Colonic mucosa (tissue), 4 donors: ENCODE measurements at regions not wholly inside any gene's neighbourhood (a gene's known extent, or its start where the extent isn't known, plus 50 kb on each side); places are given as distances from the start of the nearest gene placed in this dataset.

Experiments used
- DNase-seq: peaks from one replicate; pipeline ENCODE4 v3.0.0-alpha.2; 2020
- H3K27ac ChIP-seq: fragments of 200-600 bp; one replicate; pipeline ENCODE4 v1.8.0; 2021
- H3K27me3 ChIP-seq: fragments of 200-600 bp; one replicate; pipeline ENCODE4 v1.8.0; 2021
- H3K36me3 ChIP-seq: fragments of 200-600 bp; one replicate; pipeline ENCODE4 v1.8.0; 2021
- H3K4me1 ChIP-seq: fragments of 200-600 bp; one replicate; pipeline ENCODE4 v1.8.0; 2021; ENCODE audit warnings: mild to moderate bottlenecking
- H3K4me3 ChIP-seq: fragments of 200-600 bp; one replicate; pipeline ENCODE4 v1.8.0; 2021
- H3K9ac ChIP-seq, 2 donors: one replicate each; pipeline ENCODE4 v1.7.0; 2013; ENCODE audit warnings: control low read depth in 2 of 2, low read depth in 2 of 2, low read length in 2 of 2
- H3K9me3 ChIP-seq: fragments of 200-600 bp; one replicate; pipeline ENCODE4 v1.8.0; 2021
- CTCF ChIP-seq: fragments of 200-600 bp; IDR thresholded peaks from one replicate; pipeline ENCODE4 v1.8.0; 2022; ENCODE audit warnings: antibody characterized with exemption, mild to moderate bottlenecking
- intact Hi-C: fragments of 100-400 bp; cut with DNase I; formaldehyde crosslinking; loops from one replicate; pipeline ENCODE4 v1.14.1; 2022
- donor health status: healthy.
- donor health status: DM: no; HTN: no; CAD: no.
- donor health status: DM: no; HTN: no; CAD: no.

- Histone ChIP-seq H3K36me3 (no peaks in the 10 kb centered on the region), H3K4me3 (no peak overlapping the region), H3K9ac (no peak overlapping the region), H3K4me1 (no peaks in the 10 kb centered on the region), H3K9me3 (no peaks in the 10 kb centered on the region), H3K27ac (no peak overlapping the region), H3K27me3 (no peaks in the 10 kb centered on the region)
- TF ChIP-seq CTCF: no peak
- no peak for DNase-seq
- intact Hi-C loops: no loop called here
Measured at GRCh38 chr15:36507458-36507857, 72.0 kb upstream of the CDIN1 start.

- intact Hi-C loops: no loop called here
- Histone ChIP-seq H3K9ac (no peak overlapping the region), H3K27ac (no peak overlapping the region), H3K36me3 (no peaks in the 10 kb centered on the region), H3K4me1 (no peaks in the 10 kb centered on the region), H3K4me3 (no peak overlapping the region), H3K27me3 (no peaks in the 10 kb centered on the region), H3K9me3 (no peaks in the 10 kb centered on the region)
- DNase-seq: no peak
- no peak for TF ChIP-seq CTCF
Measured at GRCh38 chr15:36511594-36511993, 67.8 kb upstream of the CDIN1 start.

- no peak overlapping the region for H3K27ac ChIP-seq
- H3K4me3 ChIP-seq: no peak overlapping the region
- intact Hi-C loops: no loop called here
- H3K4me1 ChIP-seq: no peaks in the 10 kb centered on the region
- H3K36me3 ChIP-seq: no peaks in the 10 kb centered on the region
- DNase-seq: no peak
- TF ChIP-seq CTCF: no peak
- no peak overlapping the region for H3K9ac ChIP-seq
- H3K9me3 ChIP-seq: no peaks in the 10 kb centered on the region
- no peaks in the 10 kb centered on the region for H3K27me3 ChIP-seq
Measured at GRCh38 chr15:36517758-36518157, 61.7 kb upstream of the CDIN1 start.

- H3K27ac ChIP-seq: no peak overlapping the region
Measured at GRCh38 chr15:36519067-36519466, 60.4 kb upstream of the CDIN1 start.

GRCh38 chr15:36525430-36525829 is 54.0 kb upstream of the CDIN1 start:
- no peak overlapping the region for H3K4me3 ChIP-seq
- no peak for DNase-seq
- TF ChIP-seq CTCF: no peak
- no peak overlapping the region for H3K27ac ChIP-seq
- no peak overlapping the region for H3K9ac ChIP-seq
- intact Hi-C loops: no loop called here
- no peaks in the 10 kb centered on the region for H3K36me3 ChIP-seq
- H3K4me1 ChIP-seq: no peaks in the 10 kb centered on the region
- no peaks in the 10 kb centered on the region for H3K9me3 ChIP-seq
- H3K27me3 ChIP-seq: no peaks in the 10 kb centered on the region

More at GRCh38 chr15:36519067-36519466, 60.4 kb upstream of the CDIN1 start:
- no peak for DNase-seq
- no peak for TF ChIP-seq CTCF
- intact Hi-C loops: no loop called here
- H3K4me3 ChIP-seq: no peak overlapping the region
- no peaks in the 10 kb centered on the region for H3K4me1 ChIP-seq
- no peak overlapping the region for H3K9ac ChIP-seq
- no peaks in the 10 kb centered on the region for H3K9me3 ChIP-seq
- H3K27me3 ChIP-seq: no peaks in the 10 kb centered on the region
- no peaks in the 10 kb centered on the region for H3K36me3 ChIP-seq
